Ovary (tissue), 7 donors: ENCODE measurements at regions not wholly inside any gene's neighbourhood (a gene's known extent, or its start where the extent isn't known, plus 50 kb on each side); places are given as distances from the start of the nearest gene placed in this dataset.

Source experiments
- DNase-seq, 5 donors: peaks; one replicate each; pipeline ENCODE4 v3.0.0-alpha.2; 2019 to 2020
- H3K27ac ChIP-seq, 2 donors: fragments of 200-600 bp; one replicate each; pipeline versions ENCODE4 v1.5.1 to v1.8.0; 2019 to 2022
- H3K27me3 ChIP-seq: fragments of 200-600 bp; one replicate; pipeline ENCODE4 v1.8.0; 2022
- H3K36me3 ChIP-seq: fragments of 200-600 bp; sonication (generic); one replicate; pipeline ENCODE4 v1.5.1; 2019
- H3K4me1 ChIP-seq: one replicate; pipeline ENCODE4 v1.8.1; 2013; ENCODE audit warnings: mild to moderate bottlenecking, moderate library complexity; ENCODE audit not compliant: insufficient read depth
- H3K4me3 ChIP-seq: fragments of 200-600 bp; sonication (generic); one replicate; pipeline ENCODE4 v1.5.1; 2017
- H3K9me3 ChIP-seq, 2 donors: fragments of 200-600 bp in 1 of 2; sonication (generic) in 1 of 2; one replicate each; pipeline versions ENCODE4 v1.5.1 to v1.8.1; 2013 to 2019; ENCODE audit warnings: mild to moderate bottlenecking in 1 of 2, moderate library complexity in 1 of 2
- CTCF ChIP-seq, 3 donors: fragments of 450-650 bp in 2 of 3; fragments of 200-600 bp in 1 of 3; IDR thresholded peaks; one replicate each; pipeline versions ENCODE4 v1.5.1 to v1.8.0; 2016 to 2022; ENCODE audit warnings: antibody characterized with exemption in 3 of 3, mild to moderate bottlenecking in 1 of 3
- EP300 ChIP-seq: sonication (generic); formaldehyde crosslinking; IDR thresholded peaks from one replicate; pipeline ENCODE4 v1.6.1; 2017; ENCODE audit warnings: antibody characterized with exemption
- POLR2A ChIP-seq: fragments of 450-650 bp; IDR thresholded peaks from one replicate; pipeline ENCODE4 v1.6.1; 2017; ENCODE audit warnings: antibody characterized with exemption, mild to moderate bottlenecking, moderate library complexity
- WGBS, 3 donors: extraction: QIAGEN DNeasy Blood & Tissue Kit in 1 of 3; methylation state at CpG; one replicate each; pipeline versions ENCODE4 v1.1.5 to v1.1.7; 2013 to 2017; 5-methylcytosine and 5-hydroxymethylcytosine counted together
- intact Hi-C, 4 donors: fragments of 100-400 bp; cut with DNase I; formaldehyde crosslinking; loops; one replicate each; pipeline versions ENCODE4 v1.11.0 to v1.15.1; 2022 to 2023
- donor health status: DM: no; HTN: no; CAD: no; lungs with moderate emphysema.
- donor health status: DM: no; HTN: no; CAD: no.
- donor health status: Bipolar disorder and iron deficiency.
- donor health status: DM: no; HTN: no; CAD: no.
- donor health status: DM: yes; HTN: yes; CAD: no.

GRCh38 chr9:129493002-129493705 lies 127.7 kb downstream of the C9orf50 start:
- 87 to 89% (median 88%) methylated on average over 9 of the region's 9 CpGs for WGBS, 3 donors
- Histone ChIP-seq H3K27me3 (no peaks in the 10 kb centered on the region), H3K9me3 (no peaks in the 10 kb centered on the region), H3K4me1 (peaks cover 22% of the 10 kb centered on the region), H3K4me3 (no peak overlapping the region), H3K36me3 (no peaks in the 10 kb centered on the region), H3K27ac (peak overlapping the region in 1 of 2 donors; percentile 96)
- no peak for TF ChIP-seq POLR2A
- no peak for TF ChIP-seq EP300
- no peak for TF ChIP-seq CTCF (IDR thresholded peaks at IDR 0.05)
- intact Hi-C loops = loop anchor here in 3 of 4 donors (5.0 to 10.0 kb wide), 3 partner anchors 112 to 348 kb away; no protein-coding TSS in a partner anchor
- DNase-seq = peak in 1 of 5 donors; percentile 25

- peaks cover 29% of the 10 kb centered on the region for H3K4me1 ChIP-seq
- peak overlapping the region; percentile 96 to 100 for H3K27ac ChIP-seq
- intact Hi-C loops = loop anchor here in 3 of 4 donors (5.0 to 10.0 kb wide), 3 partner anchors 113 to 347 kb away; no protein-coding TSS in a partner anchor
- TF ChIP-seq POLR2A = no peak
- TF ChIP-seq CTCF (IDR thresholded peaks at IDR 0.05) = no peak
- no peak for TF ChIP-seq EP300
- H3K4me3 ChIP-seq = no peak overlapping the region
- WGBS, 3 donors = 44 to 67% (median 53%) methylated on average over 8 of the region's 8 CpGs
- no peaks in the 10 kb centered on the region for H3K36me3 ChIP-seq
- no peaks in the 10 kb centered on the region for H3K27me3 ChIP-seq
- peak in 2 of 5 donors; percentile 46 to 62 for DNase-seq
- no peaks in the 10 kb centered on the region for H3K9me3 ChIP-seq
Observed at GRCh38 chr9:129491487-129491855, 129.4 kb downstream of the C9orf50 start.

GRCh38 chr9:129490583-129491486 lies 130.1 kb downstream of the C9orf50 start:
- peaks cover 29% of the 10 kb centered on the region for H3K4me1 ChIP-seq
- WGBS, 3 donors = 41 to 57% (median 55%) methylated on average over 9 to 11 of the region's 11 CpGs
- H3K27ac ChIP-seq = peak overlapping the region; percentile 96 to 100
- H3K4me3 ChIP-seq = peak overlapping the region; percentile 53
- DNase-seq = peak in 3 of 5 donors; percentile 48 to 55 (median 52)
- intact Hi-C loops = loop anchor here in 3 of 4 donors (5.0 to 10.0 kb wide), 3 partner anchors 114 to 346 kb away; no protein-coding TSS in a partner anchor
- no peaks in the 10 kb centered on the region for H3K9me3 ChIP-seq
- TF ChIP-seq POLR2A (no peak), EP300 (no peak), CTCF (IDR thresholded peaks at IDR 0.05) (no peak)
- no peaks in the 10 kb centered on the region for H3K27me3 ChIP-seq
- no peaks in the 10 kb centered on the region for H3K36me3 ChIP-seq

- 35 to 44% (median 35%) methylated on average over 15 of the region's 15 CpGs for WGBS, 3 donors
- Histone ChIP-seq H3K4me1 (peaks cover 24% of the 10 kb centered on the region), H3K27ac (peak overlapping the region; percentile 96 to 100), H3K9me3 (no peaks in the 10 kb centered on the region), H3K27me3 (no peaks in the 10 kb centered on the region), H3K36me3 (no peaks in the 10 kb centered on the region), H3K4me3 (peak overlapping the region; percentile 53)
- intact Hi-C loops = loop anchor here in 3 of 4 donors (5.0 to 10.0 kb wide), 10 partner anchors 75 to 348 kb away; partner anchors contain the start of gene IER5L (in 1 of the 3)
- TF ChIP-seq CTCF (IDR thresholded peaks at IDR 0.05) = no peak
- no peak for TF ChIP-seq POLR2A
- no peak for TF ChIP-seq EP300
- DNase-seq = peak in 3 of 5 donors; percentile 54 to 63 (median 60)
Observed at GRCh38 chr9:129489838-129490582, 130.9 kb downstream of the C9orf50 start.
